GM18873 (cell line): ENCODE measurements at regions not wholly inside any gene's neighbourhood (a gene's known extent, or its start where the extent isn't known, plus 50 kb on each side); places are given as distances from the start of the nearest gene placed in this dataset.

Source experiments
- ATAC-seq: cut with Tn5 transposase; IDR thresholded peaks from one replicate; pipeline ENCODE4 v1.9.1; 2021; ENCODE audit warnings: mild to moderate bottlenecking, moderate library complexity, moderate number of reproducible peaks; ENCODE audit not compliant: unreplicated experiment, low FRiP score

DNA sequence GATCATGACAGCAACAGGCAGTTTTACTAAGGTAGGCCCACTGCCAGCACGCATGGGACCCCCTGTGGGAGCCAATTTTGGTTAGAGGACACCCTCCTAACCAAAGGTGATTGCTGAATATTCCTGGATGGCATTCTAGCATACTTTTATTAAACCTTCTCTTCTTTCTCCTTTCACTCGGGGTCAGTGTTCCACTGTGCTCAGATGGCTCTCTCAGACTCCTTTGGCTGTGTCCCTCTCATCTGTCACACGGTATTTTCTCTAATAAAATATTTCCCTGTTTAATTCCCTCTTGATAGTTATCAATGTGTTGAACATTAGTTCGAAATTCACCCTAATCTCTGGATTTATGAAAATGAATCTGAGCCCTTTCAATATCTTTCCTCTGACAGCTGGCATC is 1315.3 kb downstream of the FSTL5 start:
- no peak for ATAC-seq

DNA sequence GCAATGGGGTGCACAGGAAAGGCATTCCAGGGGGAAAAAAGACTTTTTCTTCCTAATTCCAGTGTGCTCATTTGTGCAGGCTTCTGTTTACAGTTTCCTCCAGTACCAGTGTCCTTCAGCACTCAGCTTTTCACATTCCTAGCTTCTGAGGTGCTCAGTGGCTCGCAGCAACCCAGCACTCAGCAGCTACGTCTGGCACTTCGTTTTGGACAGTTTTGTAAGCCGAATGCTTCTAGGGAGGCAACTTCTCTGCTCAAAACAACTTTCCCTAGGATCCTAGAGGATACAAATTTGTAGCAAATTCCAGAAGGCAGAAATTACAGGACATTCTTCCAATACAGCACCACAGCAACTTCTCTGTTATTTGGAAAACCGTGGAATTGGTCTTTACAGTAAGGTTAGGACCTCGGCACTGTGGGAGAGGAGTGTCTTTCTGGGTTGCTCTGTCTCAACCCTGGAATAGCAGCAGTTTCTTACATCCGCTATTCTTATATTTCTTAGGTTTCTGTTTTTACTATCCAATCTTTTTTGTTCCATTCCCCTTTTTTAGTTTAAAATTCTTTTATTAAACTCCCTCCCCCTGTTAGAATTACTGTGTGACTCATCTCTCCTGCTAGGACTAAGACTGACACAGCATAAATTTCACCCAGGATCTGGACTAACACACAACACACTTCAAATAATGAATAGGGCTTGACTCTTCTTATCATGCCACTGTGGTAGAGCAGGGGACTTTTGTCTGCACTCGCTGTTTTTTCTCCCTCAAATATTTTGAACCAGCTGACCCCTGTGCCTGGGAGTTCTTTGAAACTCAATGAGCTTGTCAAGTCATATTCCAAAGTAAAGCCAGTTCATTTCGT is 1314.7 kb downstream of the FSTL5 start:
- no peak for ATAC-seq

DNA sequence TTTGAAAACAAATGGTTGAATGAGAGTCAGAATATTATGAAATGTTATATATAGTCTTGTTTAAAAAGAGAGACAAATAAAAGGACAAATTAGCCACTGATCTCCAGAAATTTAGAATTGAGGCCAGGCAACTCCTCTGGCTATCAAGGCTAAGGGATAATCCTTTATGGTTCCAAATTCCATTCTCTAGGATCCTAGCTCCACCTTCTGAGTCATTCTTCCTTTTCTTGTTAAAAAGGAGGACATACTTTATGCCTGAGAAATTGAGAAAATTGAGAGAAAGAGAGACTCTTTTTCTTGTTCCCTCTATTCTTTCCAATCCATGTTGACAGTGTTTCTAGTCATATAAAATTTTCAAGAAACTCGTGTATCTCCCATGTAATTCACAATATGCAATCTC is 1299.5 kb downstream of the FSTL5 start:
- no peak for ATAC-seq

DNA sequence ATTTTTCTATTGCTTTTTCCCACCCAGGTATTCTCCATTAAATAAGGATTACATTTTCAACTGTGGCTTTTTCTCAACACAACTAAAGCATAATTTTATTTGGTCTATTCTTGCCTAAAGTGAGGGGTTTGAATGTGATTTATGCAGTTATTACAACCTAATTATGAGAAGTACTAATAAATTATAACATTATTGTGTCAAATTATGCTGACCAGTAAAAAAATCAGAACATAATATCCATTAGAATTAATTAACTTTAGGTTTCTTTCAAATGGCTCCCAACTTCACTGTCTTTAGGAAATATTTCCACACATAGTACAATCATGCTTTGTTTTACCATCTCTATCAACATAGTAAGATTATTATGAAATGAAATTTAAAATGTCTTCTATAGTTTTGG is 1293.9 kb downstream of the FSTL5 start:
- ATAC-seq: no peak

DNA sequence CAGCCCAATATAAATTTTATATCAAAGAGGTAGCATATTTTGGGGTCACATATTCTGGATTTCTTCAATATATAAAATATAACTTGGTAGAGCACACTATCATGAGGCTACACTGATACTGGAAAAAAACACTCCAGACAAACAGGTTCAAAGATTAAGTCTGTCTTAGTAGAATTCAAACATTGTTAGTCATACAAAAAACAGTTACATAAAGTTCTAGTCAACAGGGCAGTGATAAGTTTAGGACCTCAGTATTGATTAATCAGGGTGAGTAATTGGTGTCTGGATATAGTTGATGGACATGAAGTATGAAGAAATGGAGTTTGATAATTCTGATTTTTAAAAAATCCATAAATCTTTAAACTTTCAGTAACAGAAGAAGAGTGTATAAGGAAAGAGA is 1291.3 kb downstream of the FSTL5 start:
- no peak for ATAC-seq

DNA sequence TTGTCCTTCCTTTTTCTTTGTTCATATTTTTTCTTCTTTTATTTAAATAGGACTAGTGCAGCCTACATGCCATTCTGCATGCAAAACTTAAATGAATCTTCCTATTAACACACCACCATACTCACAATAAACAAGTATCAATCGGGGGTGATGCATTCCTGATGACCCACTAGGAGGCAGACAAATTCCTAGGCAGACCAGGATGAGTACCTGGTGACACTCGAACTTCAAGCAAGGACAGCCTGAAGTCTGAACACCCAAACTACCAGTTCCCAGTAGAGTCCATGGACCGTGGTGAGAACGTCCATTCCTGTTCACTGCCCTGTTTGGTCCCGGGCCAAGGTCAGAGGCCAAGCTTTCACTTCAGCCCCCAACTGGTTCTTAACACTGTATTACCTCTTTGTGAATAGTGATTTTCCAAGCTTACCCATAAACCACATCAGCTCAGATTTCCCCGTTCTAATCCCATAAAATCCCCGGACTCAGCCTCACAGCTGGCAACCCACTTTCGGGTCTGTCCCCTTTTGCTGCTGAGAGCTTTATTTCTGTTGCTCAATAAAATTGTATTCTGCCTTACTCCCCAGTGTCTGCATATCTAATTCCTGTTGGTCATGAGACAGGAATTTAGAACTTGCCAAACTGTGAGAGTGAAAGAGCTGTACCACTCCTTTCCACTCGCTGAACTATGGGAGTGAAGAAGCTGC is 1286.6 kb downstream of the FSTL5 start:
- no peak for ATAC-seq

DNA sequence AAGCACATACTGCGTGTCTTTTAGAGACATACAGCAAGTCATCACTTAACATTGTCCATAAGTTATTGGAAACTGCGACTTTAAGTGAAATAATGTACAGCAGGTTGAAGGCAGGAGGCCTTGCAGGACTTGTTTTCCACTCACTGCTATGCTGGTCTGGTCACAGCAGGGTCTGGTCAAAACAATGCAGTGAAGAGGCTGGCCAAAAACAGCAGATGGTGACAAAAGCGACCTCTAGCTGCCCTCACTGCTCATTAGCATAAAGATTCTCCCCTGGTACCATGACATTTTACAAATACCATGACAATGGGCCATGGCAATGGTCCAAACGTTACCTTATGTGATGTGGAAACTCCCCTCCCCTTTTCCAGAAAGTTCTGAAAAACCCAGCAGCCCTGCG is 1283.6 kb downstream of the FSTL5 start:
- no peak for ATAC-seq

DNA sequence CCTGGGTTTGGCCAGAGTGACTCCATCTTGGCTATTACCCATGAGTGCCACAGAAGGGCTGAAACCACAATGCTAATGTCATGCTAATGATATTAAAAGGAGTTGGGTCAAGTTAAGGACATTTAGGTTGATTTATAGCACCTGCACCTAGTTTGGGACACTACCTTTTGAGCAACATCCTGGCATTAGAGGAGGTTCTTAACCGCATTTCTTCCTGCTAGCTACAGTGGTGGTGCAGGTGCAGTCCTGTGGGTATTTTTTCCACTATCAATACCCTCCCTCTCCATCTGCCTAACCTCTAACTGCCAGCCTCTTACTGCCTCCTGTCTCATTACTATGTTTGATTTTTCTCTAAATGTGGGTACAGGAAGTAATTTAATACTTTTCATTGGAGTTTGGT is 1276.1 kb downstream of the FSTL5 start:
- ATAC-seq: no peak

DNA sequence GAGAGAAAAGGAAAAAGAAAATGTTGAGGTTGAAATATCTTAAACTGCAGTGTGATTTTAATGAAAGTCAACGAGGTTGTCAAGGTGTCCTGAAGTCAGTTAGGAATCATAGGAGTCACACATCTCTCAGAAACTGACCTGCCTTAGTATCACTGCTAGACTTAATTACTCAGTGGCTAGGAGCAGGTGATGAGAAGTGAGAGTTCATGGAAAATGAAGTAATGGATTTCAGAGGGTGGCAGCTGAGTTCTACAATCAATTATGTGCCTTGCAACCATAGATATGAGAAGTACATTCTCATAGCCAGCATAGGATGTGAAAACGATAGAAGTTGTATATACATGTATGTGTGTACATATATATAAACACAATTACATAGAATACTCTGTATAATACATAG is 1269.7 kb downstream of the FSTL5 start:
- ATAC-seq: no peak

DNA sequence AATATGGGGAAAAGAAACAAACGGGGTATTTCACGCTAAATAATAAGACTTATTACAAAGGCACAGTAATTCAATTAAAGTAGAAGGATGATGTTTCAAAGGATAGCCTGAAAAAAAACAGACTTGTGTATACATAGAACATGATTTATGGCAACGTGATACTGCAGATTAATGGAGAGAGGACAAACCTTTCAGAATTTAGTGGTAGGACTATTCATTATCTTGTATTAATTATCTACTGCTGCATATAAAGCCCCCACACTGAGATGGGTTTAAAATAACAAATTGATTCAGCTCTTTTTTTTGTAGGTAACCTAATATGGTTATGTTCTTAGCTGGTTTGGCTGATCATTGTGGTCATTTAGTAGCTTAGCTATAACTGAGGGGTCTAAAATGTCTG is 1269.0 kb downstream of the FSTL5 start:
- no peak for ATAC-seq

DNA sequence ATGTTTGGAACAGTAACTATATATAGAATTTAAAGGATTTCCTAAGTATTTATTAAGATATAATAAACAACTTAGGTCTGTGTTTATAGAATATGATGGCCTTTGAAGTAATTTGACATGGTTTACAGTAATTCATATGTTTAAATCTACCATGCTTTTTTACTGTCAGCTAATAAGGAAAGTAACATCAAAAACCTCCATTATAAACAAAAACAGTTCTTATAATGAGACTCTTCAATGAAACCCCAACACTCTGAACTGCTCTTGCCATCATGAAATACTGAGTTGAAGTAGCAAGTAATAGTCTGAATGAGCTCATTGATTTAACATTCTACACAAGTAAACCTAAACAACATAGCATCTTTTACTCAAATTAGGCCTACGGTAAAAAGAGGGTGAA is 1236.5 kb downstream of the FSTL5 start:
- no peak for ATAC-seq

DNA sequence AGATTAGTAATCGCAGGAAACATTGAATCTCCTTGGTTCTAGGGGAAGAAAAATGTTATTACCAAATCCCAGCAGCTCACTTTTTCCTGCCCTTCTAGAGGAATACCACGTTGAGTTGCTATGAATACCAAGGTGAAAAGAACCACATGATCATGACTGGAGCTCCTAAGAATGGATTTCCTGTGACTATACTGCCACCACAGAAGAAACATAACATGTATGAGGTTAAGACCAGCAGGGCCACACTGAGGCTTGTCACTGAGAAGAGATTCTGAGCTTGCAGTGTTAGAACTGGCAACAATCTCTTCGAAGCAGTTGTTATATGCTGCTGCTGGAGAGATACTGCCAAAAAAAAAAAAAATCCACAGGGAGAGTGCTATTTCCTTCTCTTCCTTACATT is 1235.3 kb downstream of the FSTL5 start:
- no peak for ATAC-seq

DNA sequence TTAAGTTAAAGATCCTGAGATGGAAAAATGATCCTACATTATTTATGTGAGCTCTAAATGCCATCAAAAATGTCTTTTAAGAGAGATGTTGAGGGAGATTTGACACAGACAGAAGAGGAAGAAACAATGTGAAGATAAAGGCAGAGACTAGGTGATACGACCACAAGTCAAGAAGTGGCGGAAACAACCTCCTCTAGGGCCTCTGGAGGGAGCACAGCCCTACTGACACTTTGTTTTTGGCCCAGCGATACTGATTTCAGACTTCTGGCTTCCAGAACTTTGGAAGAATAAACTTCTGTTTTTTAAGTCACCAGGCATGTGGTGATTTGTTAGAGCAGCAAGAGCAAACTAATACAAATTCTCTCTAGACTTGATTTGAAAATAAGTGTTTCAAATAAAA is 1216.1 kb downstream of the FSTL5 start:
- no peak for ATAC-seq

DNA sequence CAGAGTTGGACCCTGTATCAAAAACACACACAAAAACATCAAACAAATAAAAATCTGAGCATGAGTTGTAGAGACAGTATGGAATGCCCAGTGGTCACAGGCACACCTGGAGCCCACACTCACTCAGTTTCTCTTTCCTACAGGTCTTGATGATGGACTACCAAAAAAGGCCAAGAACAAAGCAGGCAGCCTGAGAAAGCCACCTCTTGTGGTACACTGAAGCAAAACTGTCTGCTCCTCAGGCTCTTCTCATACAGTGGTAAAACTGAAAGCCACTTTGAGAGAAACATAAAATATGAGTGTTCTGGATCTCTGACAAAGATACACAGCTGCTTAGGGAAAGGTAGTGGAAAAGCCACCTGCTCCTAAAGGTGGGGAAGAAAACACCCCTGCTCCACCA is 1206.9 kb downstream of the FSTL5 start:
- ATAC-seq: no peak

DNA sequence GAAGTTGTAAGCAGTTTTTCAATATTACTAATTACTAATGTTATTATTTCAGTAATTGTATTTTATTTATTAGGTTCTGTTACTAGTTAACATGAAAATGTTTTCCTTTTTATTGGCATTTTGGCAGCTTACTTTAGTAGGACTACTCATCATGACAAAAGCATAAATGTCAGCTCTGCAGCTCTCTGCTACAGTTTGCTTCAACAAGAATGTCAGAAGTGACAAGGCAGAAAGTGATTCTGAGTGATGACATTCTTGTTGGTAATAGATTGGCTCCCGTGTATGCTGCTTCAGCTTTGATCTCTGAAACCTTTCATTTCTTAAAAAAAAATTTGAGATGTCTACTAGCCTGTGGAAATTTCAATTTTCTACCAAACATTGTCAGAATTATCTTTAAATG is 1193.9 kb downstream of the FSTL5 start:
- ATAC-seq: no peak

DNA sequence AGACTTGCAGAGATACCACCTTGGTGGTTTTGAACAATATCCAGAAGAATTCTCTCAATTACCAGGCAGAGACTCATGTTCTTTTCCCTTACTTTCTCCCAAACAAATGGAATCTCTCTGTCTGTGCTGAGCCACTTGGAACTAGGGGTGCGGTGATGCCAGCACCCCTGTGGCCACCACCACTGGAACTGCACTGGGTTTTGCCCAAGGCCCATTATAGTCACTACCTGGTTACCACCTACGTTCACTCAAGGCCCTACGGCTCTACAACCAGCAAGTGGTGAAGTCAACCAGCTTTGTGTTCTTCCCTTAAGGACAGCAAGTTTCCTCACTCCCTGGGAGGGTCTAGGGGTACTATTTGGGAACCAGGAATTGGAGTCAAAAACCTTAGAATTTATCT is 1183.7 kb downstream of the FSTL5 start:
- ATAC-seq: no peak

DNA sequence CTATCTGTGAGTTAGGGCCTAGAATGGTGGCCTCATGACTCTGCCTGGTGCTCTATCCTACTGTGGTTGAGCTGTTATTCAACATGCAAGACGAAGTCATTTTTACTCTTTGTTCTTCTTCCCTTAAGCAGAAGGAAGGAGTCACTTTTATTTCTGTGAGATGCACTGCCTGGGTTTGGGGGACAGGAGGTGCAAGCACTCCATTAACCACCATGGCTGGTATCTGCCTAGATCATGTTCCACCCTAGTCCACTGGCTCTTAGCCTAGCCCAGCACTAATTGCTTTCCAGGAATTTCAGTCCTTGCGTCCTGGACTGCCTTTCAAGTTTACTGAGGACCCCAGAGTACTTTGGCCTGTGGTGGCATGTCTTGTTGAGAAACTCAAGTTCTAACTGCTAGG is 1182.7 kb downstream of the FSTL5 start:
- ATAC-seq: no peak

DNA sequence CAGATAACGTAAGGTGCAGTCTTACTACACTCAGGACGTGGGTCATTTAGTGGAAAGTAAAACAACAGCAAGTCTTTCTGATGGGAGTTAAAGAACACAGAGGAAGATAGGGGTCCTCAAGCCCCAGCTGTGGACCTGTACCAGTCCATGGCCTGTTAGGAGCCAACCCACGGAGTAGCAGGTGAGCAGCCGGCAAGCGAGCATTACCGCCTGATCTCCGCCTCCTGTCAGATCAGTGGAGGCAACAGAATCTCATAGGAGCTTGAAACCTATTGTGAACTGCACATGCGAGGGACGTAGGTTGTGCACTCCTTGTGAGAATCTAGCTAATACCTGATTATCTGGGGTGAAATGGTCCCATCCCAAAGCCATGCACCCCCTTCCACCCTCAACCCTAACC is 1180.8 kb downstream of the FSTL5 start:
- no peak for ATAC-seq

DNA sequence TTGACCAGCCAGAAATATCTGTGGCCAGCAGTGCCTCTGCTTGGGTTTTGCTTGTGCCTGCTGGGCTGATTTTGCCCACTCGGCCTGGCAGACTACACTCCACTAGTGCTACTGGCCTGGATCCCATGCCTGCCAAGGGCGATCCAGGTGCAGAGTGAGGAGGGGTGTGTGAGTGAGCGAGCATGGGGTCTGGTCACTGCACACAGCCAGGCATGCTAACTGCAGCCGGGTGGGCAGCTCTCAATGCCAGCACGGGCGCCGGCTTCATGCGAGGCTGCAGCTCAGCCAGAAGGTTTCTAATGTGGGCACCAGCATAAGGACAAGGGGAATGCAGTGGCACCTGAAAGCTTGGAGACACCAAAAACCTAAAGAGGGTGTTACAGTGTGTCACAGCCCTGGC is 1161.4 kb downstream of the FSTL5 start:
- ATAC-seq: no peak

DNA sequence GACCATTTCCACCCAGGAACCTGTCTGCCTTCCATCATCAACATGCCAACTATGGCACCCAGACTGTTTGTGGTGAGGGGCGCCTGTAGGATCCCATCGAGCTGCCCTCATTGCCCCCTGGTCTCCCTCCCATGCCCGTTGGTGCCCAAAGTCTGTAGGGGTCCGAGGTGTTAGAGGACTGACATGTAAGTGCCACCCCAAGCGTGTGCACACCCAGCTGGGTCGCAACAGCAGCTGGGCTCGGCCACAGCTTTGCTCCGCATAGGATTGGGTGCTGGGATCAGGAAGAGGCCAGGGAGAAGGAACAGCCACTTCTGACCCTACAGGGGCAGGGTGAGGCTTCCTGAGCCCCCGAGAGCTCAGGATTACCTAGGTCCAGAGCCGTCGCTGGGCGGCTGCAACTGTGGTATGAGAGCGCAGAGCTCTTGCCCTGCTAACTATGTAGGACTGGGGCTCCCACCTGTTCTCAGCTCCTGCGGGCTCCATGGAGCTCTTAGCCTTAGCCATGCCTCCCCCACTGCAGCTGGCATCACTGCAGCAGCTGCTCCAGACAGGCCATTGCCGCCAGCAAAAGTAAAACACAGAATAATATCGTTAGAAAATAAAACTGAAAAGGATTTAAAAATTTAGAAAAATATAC is 1160.3 kb downstream of the FSTL5 start:
- no peak for ATAC-seq

DNA sequence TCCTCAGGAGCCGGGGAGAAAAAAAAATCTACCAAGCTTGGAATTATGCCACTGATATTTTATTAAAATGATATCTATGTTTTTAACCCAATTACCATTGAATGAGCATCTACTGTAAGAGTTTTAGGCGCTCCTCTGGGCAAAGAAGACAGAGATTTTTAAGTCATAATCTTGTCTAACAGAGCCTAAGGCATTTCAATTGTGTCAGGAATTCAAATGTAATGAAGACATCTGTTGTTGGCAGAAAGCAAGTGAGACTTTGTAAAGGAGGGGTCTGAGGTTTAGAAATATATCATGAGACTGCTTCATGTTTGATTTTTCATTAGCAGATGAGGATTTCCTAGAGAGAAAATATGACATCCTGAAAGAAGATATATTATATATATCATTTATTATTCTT is 1158.1 kb downstream of the FSTL5 start:
- no peak for ATAC-seq

DNA sequence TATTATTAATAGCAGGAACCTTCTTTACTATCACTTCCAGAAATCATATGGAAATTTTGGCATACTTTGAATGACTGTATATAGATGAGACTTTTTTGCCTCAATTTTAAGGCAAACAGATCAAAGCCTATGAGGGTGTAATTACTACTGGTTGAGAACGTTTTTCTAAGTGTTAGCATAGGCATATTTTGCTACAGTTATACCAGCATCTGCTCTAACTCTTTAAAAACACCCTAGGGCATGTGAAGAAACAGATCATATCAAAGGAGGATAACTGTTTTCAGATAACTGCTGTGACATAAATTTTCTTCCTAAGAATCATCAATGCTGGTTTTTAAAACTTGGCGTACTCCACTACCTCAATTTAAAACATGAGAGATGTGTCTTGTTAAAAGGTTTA is 1155.3 kb downstream of the FSTL5 start:
- ATAC-seq: no peak
